Body of pancreas (tissue), 4 donors: ENCODE measurements at regions not wholly inside any gene's neighbourhood (a gene's known extent, or its start where the extent isn't known, plus 50 kb on each side); places are given as distances from the start of the nearest gene placed in this dataset.

Source experiments
- ATAC-seq: fragments of 150-250 bp; one replicate; pipeline ENCODE4 v1.9.1; 2016
- DNase-seq, 4 donors: peaks; one replicate each; pipeline ENCODE4 v3.0.0-alpha.2; 2019
- H3K27ac ChIP-seq, 4 donors: fragments of 200-600 bp; sonication (generic); 1 replicate in 3 of 4; 2 replicates in 1 of 4; pipeline versions ENCODE4 v1.5.1 to v1.6.1; 2016 to 2019; ENCODE audit warnings: mild to moderate bottlenecking in 1 of 4, mixed read lengths in 1 of 4, moderate library complexity in 1 of 4
- H3K27me3 ChIP-seq, 2 donors: fragments of 200-600 bp; sonication (generic); one replicate each; pipeline ENCODE4 v1.6.0; 2016; ENCODE audit warnings: mild to moderate bottlenecking in 1 of 2
- H3K36me3 ChIP-seq, 2 donors: fragments of 200-600 bp; sonication (generic); replicated peaks in 1 of 2; 2 replicates each; pipeline ENCODE4 v1.5.1; 2016; ENCODE audit warnings: low read depth in 2 of 2; ENCODE audit not compliant: insufficient read depth in 1 of 2
- H3K4me1 ChIP-seq: fragments of 200-600 bp; sonication (generic); one replicate; pipeline ENCODE4 v1.6.0; 2016
- H3K4me3 ChIP-seq, 2 donors: fragments of 200-600 bp; sonication (generic); 1 replicate in 1 of 2; 2 replicates in 1 of 2; pipeline ENCODE4 v1.5.1; 2016 to 2019
- H3K9me3 ChIP-seq, 3 donors: fragments of 200-600 bp; sonication (generic); 1 replicate in 2 of 3; 2 replicates in 1 of 3; pipeline ENCODE4 v1.5.1; 2016
- CTCF ChIP-seq, 7 experiments: fragments of 450-650 bp in 4 of 7; fragments of 200-600 bp in 3 of 7; sonication (generic) in 3 of 7; IDR thresholded peaks; one replicate each; pipeline ENCODE4 v1.5.1; 2016 to 2019; ENCODE audit warnings: antibody characterized with exemption in 7 of 7
- POLR2A ChIP-seq, 3 donors: fragments of 450-650 bp; IDR thresholded peaks; one replicate each; pipeline ENCODE4 v1.6.1; 2016; ENCODE audit warnings: antibody characterized with exemption in 3 of 3, mild to moderate bottlenecking in 2 of 3
- WGBS, 2 donors: methylation state at CpG; one replicate each; pipeline ENCODE4 v1.1.5; 2017; 5-methylcytosine and 5-hydroxymethylcytosine counted together
- intact Hi-C: fragments of 100-400 bp; cut with DNase I; formaldehyde crosslinking; loops from one replicate; pipeline ENCODE4 v1.15.1; 2023

GRCh38 chr3:78430741-78431140 is 1337.1 kb downstream of the ROBO1 start:
- H3K36me3 ChIP-seq, result no peaks in the 10 kb centered on the region
- intact Hi-C loops, result no loop called here
- no peak for TF ChIP-seq CTCF (IDR thresholded peaks at IDR 0.05)
- TF ChIP-seq POLR2A (IDR thresholded peaks at IDR 0.05), result no peak
- no peaks in the 10 kb centered on the region for H3K9me3 ChIP-seq
- 45 to 51% methylated on average over 1 of the region's 1 CpG for WGBS, 2 donors
- H3K4me3 ChIP-seq, result no peak overlapping the region
- H3K27me3 ChIP-seq, result no peaks in the 10 kb centered on the region
- ATAC-seq (no peak), DNase-seq (no peak)
- H3K27ac ChIP-seq, result no peak overlapping the region
- no peaks in the 10 kb centered on the region for H3K4me1 ChIP-seq

GRCh38 chr3:78434801-78435200 is 1333.0 kb downstream of the ROBO1 start:
- H3K9me3 ChIP-seq, result no peaks in the 10 kb centered on the region
- no peak overlapping the region for H3K27ac ChIP-seq
- DNase-seq (no peak), ATAC-seq (no peak)
- no peaks in the 10 kb centered on the region for H3K36me3 ChIP-seq
- TF ChIP-seq CTCF (IDR thresholded peaks at IDR 0.05), result no peak
- no peak for TF ChIP-seq POLR2A (IDR thresholded peaks at IDR 0.05)
- no peaks in the 10 kb centered on the region for H3K27me3 ChIP-seq
- intact Hi-C loops, result no loop called here
- H3K4me1 ChIP-seq, result no peaks in the 10 kb centered on the region
- WGBS, 2 donors, result 79 to 81% methylated on average over 3 of the region's 3 CpGs
- H3K4me3 ChIP-seq, result no peak overlapping the region

GRCh38 chr3:78455166-78455565 is 1312.6 kb downstream of the ROBO1 start:
- no peak for DNase-seq
- intact Hi-C loops, result no loop called here
- Histone ChIP-seq H3K27me3 (no peaks in the 10 kb centered on the region), H3K9me3 (no peaks in the 10 kb centered on the region), H3K36me3 (no peaks in the 10 kb centered on the region), H3K4me1 (no peaks in the 10 kb centered on the region), H3K27ac (no peak overlapping the region), H3K4me3 (no peak overlapping the region)
- no peak for ATAC-seq
- WGBS, 2 donors, result 24 to 26% methylated on average over 1 of the region's 1 CpG
- TF ChIP-seq CTCF (IDR thresholded peaks at IDR 0.05) (no peak), POLR2A (IDR thresholded peaks at IDR 0.05) (no peak)

GRCh38 chr3:78455712-78456433 is 1311.9 kb downstream of the ROBO1 start:
- Histone ChIP-seq H3K27ac (no peak overlapping the region), H3K4me1 (no peaks in the 10 kb centered on the region), H3K27me3 (no peaks in the 10 kb centered on the region), H3K4me3 (no peak overlapping the region), H3K36me3 (no peaks in the 10 kb centered on the region), H3K9me3 (no peaks in the 10 kb centered on the region)
- DNase-seq, result no peak
- TF ChIP-seq CTCF (IDR thresholded peaks at IDR 0.05) (no peak), POLR2A (IDR thresholded peaks at IDR 0.05) (no peak)
- 30 to 41% methylated on average over 2 of the region's 2 CpGs for WGBS, 2 donors
- ATAC-seq, result no peak
- intact Hi-C loops, result no loop called here

- DNase-seq (no peak), ATAC-seq (no peak)
- Histone ChIP-seq H3K9me3 (no peaks in the 10 kb centered on the region), H3K36me3 (no peaks in the 10 kb centered on the region), H3K4me1 (no peaks in the 10 kb centered on the region), H3K27ac (no peak overlapping the region), H3K27me3 (no peaks in the 10 kb centered on the region), H3K4me3 (no peak overlapping the region)
- 34 to 49% methylated on average over 2 of the region's 2 CpGs for WGBS, 2 donors
- TF ChIP-seq POLR2A (IDR thresholded peaks at IDR 0.05) (no peak), CTCF (IDR thresholded peaks at IDR 0.05) (no peak)
- intact Hi-C loops, result no loop called here
Observed at GRCh38 chr3:78459796-78460195, 1308.0 kb downstream of the ROBO1 start.
